ENCODE measurements at regions not wholly inside any gene's neighbourhood (a gene's known extent, or its start where the extent isn't known, plus 50 kb on each side); places are given as distances from the start of the nearest gene placed in this dataset.

- TF ChIP-seq, protein P1, sequence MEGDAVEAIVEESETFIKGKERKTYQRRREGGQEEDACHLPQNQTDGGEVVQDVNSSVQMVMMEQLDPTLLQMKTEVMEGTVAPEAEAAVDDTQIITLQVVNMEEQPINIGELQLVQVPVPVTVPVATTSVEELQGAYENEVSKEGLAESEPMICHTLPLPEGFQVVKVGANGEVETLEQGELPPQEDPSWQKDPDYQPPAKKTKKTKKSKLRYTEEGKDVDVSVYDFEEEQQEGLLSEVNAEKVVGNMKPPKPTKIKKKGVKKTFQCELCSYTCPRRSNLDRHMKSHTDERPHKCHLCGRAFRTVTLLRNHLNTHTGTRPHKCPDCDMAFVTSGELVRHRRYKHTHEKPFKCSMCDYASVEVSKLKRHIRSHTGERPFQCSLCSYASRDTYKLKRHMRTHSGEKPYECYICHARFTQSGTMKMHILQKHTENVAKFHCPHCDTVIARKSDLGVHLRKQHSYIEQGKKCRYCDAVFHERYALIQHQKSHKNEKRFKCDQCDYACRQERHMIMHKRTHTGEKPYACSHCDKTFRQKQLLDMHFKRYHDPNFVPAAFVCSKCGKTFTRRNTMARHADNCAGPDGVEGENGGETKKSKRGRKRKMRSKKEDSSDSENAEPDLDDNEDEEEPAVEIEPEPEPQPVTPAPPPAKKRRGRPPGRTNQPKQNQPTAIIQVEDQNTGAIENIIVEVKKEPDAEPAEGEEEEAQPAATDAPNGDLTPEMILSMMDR (tag by site-specific recombination; IDR thresholded peaks at IDR 0.05) = no peak
- no peak for TF ChIP-seq ZNF274 (IDR thresholded peaks at IDR 0.05; ENCODE audit: low read length)
- TF ChIP-seq ZNF274 (tag by site-specific recombination; IDR thresholded peaks at IDR 0.05; ENCODE audit: borderline replicate concordance) = no peak
- no peak for TF ChIP-seq ZNF239 (tag by site-specific recombination; IDR thresholded peaks at IDR 0.05)
- TF ChIP-seq, protein P2, sequence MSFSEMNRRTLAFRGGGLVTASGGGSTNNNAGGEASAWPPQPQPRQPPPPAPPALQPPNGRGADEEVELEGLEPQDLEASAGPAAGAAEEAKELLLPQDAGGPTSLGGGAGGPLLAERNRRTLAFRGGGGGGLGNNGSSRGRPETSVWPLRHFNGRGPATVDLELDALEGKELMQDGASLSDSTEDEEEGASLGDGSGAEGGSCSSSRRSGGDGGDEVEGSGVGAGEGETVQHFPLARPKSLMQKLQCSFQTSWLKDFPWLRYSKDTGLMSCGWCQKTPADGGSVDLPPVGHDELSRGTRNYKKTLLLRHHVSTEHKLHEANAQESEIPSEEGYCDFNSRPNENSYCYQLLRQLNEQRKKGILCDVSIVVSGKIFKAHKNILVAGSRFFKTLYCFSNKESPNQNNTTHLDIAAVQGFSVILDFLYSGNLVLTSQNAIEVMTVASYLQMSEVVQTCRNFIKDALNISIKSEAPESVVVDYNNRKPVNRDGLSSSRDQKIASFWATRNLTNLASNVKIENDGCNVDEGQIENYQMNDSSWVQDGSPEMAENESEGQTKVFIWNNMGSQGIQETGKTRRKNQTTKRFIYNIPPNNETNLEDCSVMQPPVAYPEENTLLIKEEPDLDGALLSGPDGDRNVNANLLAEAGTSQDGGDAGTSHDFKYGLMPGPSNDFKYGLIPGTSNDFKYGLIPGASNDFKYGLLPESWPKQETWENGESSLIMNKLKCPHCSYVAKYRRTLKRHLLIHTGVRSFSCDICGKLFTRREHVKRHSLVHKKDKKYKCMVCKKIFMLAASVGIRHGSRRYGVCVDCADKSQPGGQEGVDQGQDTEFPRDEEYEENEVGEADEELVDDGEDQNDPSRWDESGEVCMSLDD (tag by site-specific recombination; IDR thresholded peaks at IDR 0.05) = no peak
Observed at GRCh38 chr16:79534143-79534542, 66.4 kb downstream of the MAF start.

Data from HEK293 (cell line).